KMS-11 (cell line): ENCODE measurements at regions not wholly inside any gene's neighbourhood (a gene's known extent, or its start where the extent isn't known, plus 50 kb on each side); places are given as distances from the start of the nearest gene placed in this dataset.
"Not testable (repeated sequence)": the region's sequence is repeated elsewhere in the genome, so short reads cannot be mapped to it uniquely, and the experiment has no call there.

ENCODE experiments used
- H2AFZ ChIP-seq: fragments of 200-600 bp; sonication (generic); 2 replicates; pipeline ENCODE4 v1.6.1; 2016; ENCODE audit warnings: antibody characterized with exemption, mixed run types, low read depth
- H3K27ac ChIP-seq: fragments of 200-600 bp; sonication (generic); 2 replicates; pipeline ENCODE4 v1.6.1; 2016; ENCODE audit warnings: mild to moderate bottlenecking, mixed run types
- H3K27me3 ChIP-seq: fragments of 200-600 bp; sonication (generic); 2 replicates; pipeline ENCODE4 v1.6.1; 2017; ENCODE audit warnings: mild to moderate bottlenecking, low read depth, mixed run types, moderate library complexity; ENCODE audit not compliant: insufficient read depth
- H3K36me3 ChIP-seq: fragments of 200-600 bp; sonication (generic); 2 replicates; pipeline ENCODE4 v1.6.1; 2017; ENCODE audit warnings: mild to moderate bottlenecking, mixed run types; ENCODE audit not compliant: insufficient read depth
- H3K4me1 ChIP-seq: fragments of 200-600 bp; sonication (generic); 2 replicates; pipeline ENCODE4 v1.6.1; 2016; ENCODE audit warnings: mild to moderate bottlenecking, low read depth, mixed run types; ENCODE audit not compliant: poor library complexity, severe bottlenecking
- H3K4me2 ChIP-seq: fragments of 200-600 bp; sonication (generic); 2 replicates; pipeline ENCODE4 v1.7.0; 2016; ENCODE audit warnings: mild to moderate bottlenecking, mixed run types
- H3K4me3 ChIP-seq: fragments of 200-600 bp; sonication (generic); IDR thresholded peaks from 2 replicates; pipeline ENCODE4 v1.6.1; 2017; ENCODE audit warnings: low read depth, low read length, mixed read lengths; ENCODE audit not compliant: insufficient read depth
- H3K79me2 ChIP-seq: fragments of 200-600 bp; sonication (generic); 2 replicates; pipeline ENCODE4 v1.6.1; 2016; ENCODE audit warnings: low read depth, mixed run types; ENCODE audit not compliant: insufficient read depth
- H3K9ac ChIP-seq: fragments of 200-600 bp; sonication (generic); 2 replicates; pipeline ENCODE4 v1.6.1; 2016; ENCODE audit warnings: mild to moderate bottlenecking, mixed run types
- H4K20me1 ChIP-seq: fragments of 200-600 bp; sonication (generic); 2 replicates; pipeline ENCODE4 v1.6.1; 2016; ENCODE audit warnings: mild to moderate bottlenecking, mixed run types; ENCODE audit not compliant: insufficient read depth
- CTCF ChIP-seq: fragments of 200-600 bp; sonication (generic); conservative IDR thresholded peaks from 2 replicates; pipeline ENCODE4 v1.6.1; 2017; ENCODE audit warnings: low read depth, mild to moderate bottlenecking, antibody characterized with exemption, low read length, moderate library complexity, mixed read lengths

- no peaks in the 10 kb centered on the region for H3K79me2 ChIP-seq
- H3K36me3 ChIP-seq, result no peaks in the 10 kb centered on the region
- H4K20me1 ChIP-seq, result no peaks in the 10 kb centered on the region
- no peak overlapping the region for H3K4me2 ChIP-seq
- no peak overlapping the region for H3K9ac ChIP-seq
- no peaks in the 10 kb centered on the region for H3K27me3 ChIP-seq
- no peak overlapping the region for H3K4me3 ChIP-seq
- H2AFZ ChIP-seq, result no peak overlapping the region
- no peak overlapping the region for H3K27ac ChIP-seq
- TF ChIP-seq CTCF, result no peak
- no peaks in the 10 kb centered on the region for H3K4me1 ChIP-seq
Measured at GRCh38 chr6:27667657-27668441, 194.9 kb upstream of the ZNF184 start.

DNA sequence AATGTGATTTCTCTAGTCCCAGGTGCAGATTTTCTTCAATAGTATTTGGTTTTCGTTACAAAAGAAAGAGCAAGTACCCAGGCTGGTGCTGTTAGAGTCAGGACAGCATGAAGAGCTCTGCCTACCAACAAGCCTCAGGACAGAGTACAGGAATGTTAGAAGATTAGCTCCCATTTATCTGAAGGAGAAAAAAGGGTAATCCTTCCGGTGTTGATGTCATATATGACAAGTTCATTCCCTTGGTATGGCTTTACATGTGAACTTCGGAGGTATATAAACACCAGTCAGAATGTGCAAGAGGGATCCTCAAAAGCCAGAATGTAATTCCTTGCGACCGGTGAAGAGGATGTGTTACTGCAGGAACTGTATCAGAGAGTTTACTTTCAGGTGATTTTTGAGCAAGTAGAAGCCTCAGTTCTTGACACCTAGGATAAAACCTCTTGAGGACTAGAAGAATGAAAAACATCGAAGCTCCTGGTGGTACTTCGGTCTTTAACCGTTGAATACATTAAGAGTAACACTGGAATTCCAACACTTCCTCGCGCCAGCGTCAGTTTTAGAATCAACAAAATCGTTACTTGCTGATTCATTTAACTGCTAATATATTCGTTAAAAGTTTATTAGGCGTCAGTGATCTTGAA, 194.2 kb upstream of the ZNF184 start:
- Histone ChIP-seq H3K4me1 (no peaks in the 10 kb centered on the region), H3K9ac (no peak overlapping the region), H4K20me1 (no peaks in the 10 kb centered on the region), H3K27me3 (no peaks in the 10 kb centered on the region), H3K79me2 (no peaks in the 10 kb centered on the region), H3K27ac (no peak overlapping the region), H3K36me3 (no peaks in the 10 kb centered on the region), H3K4me2 (no peak overlapping the region), H3K4me3 (no peak overlapping the region), H2AFZ (no peak overlapping the region)
- TF ChIP-seq CTCF, result no peak

DNA sequence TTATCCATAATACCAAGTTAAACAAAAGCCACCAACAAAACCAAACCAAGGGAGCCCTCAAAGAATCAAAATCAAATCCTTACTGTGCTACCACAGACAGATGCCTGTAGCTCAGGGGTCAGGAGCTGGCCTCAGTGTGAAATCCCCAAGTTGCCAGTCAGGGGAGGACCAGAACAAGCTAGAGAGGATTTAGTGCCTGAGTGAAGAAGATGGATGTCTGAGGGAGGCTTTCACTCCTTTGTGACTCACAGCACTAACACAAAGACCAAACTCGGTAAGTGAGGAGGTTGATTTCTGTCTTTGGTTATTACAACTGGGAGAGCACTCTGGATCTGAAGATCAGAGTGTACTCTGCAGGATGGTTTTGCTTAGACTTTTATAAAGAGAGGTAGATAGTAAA, 189.9 kb upstream of the ZNF184 start:
- H3K4me2 ChIP-seq, result no peak overlapping the region
- H2AFZ ChIP-seq, result no peak overlapping the region
- H3K36me3 ChIP-seq, result no peaks in the 10 kb centered on the region
- H3K27me3 ChIP-seq, result no peaks in the 10 kb centered on the region
- H3K9ac ChIP-seq, result no peak overlapping the region
- TF ChIP-seq CTCF, result no peak
- H3K4me1 ChIP-seq, result no peaks in the 10 kb centered on the region
- no peak overlapping the region for H3K27ac ChIP-seq
- H3K79me2 ChIP-seq, result no peaks in the 10 kb centered on the region
- H3K4me3 ChIP-seq, result no peak overlapping the region
- no peaks in the 10 kb centered on the region for H4K20me1 ChIP-seq

DNA sequence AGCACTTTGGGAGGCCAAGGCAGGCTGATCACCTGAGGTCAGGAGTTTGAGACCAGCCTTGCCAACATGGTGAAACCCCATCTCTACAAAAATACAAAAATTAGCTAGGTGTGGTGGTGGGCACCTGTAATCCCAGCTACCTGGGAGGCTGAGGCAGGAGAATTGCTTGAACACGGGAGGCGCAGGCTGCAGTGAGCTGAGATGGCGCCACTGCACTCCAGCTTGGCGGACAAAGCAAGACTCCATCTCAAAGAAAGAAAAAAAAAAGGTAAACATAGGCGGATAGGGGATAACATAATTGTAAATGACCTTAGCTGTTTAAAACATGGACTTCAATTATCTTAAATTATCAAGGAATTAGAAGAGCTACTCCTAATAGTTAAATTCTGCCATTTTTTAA, 189.3 kb upstream of the ZNF184 start:
- H2AFZ ChIP-seq, H4K20me1 ChIP-seq, H3K27me3 ChIP-seq, H3K4me3 ChIP-seq, H3K36me3 ChIP-seq, H3K9ac ChIP-seq, H3K27ac ChIP-seq, H3K79me2 ChIP-seq, H3K4me2 ChIP-seq, H3K4me1 ChIP-seq: not testable (repeated sequence)

- not testable (repeated sequence) for H3K79me2 ChIP-seq, H3K4me3 ChIP-seq, H3K27ac ChIP-seq, H2AFZ ChIP-seq, H3K36me3 ChIP-seq, H3K4me2 ChIP-seq, H4K20me1 ChIP-seq, H3K27me3 ChIP-seq, H3K4me1 ChIP-seq, H3K9ac ChIP-seq
Measured at GRCh38 chr6:27653143-27653825, 180.4 kb upstream of the ZNF184 start.
